SJCRH30 (cell line): ENCODE measurements at regions not wholly inside any gene's neighbourhood (a gene's known extent, or its start where the extent isn't known, plus 50 kb on each side); places are given as distances from the start of the nearest gene placed in this dataset.

ENCODE experiments used
- DNase-seq, 2 experiments: peaks; one replicate each; pipeline ENCODE4 v3.0.0-alpha.2; 2015 to 2020
- H3K27ac ChIP-seq: fragments of 250-450 bp; sonication (Bioruptor Pico); 2 replicates; pipeline ENCODE4 v1.5.1; 2020; ENCODE audit warnings: mild to moderate bottlenecking, moderate library complexity
- H3K27me3 ChIP-seq: fragments of 250-450 bp; sonication (Bioruptor Pico); 2 replicates; pipeline ENCODE4 v1.5.1; 2020; ENCODE audit warnings: mild to moderate bottlenecking, moderate library complexity
- H3K36me3 ChIP-seq: fragments of 250-450 bp; sonication (Bioruptor Pico); 2 replicates; pipeline ENCODE4 v1.5.1; 2020; ENCODE audit warnings: mild to moderate bottlenecking, moderate library complexity
- H3K4me1 ChIP-seq: fragments of 250-450 bp; sonication (Bioruptor Pico); 2 replicates; pipeline ENCODE4 v1.5.1; 2020; ENCODE audit warnings: mild to moderate bottlenecking, moderate library complexity
- H3K4me3 ChIP-seq: fragments of 250-450 bp; sonication (Bioruptor Pico); 2 replicates; pipeline ENCODE4 v1.5.1; 2020; ENCODE audit warnings: mild to moderate bottlenecking, moderate library complexity
- H3K9me3 ChIP-seq: fragments of 250-450 bp; sonication (Bioruptor Pico); replicated peaks from 2 replicates; pipeline ENCODE4 v1.5.1; 2020; ENCODE audit warnings: mild to moderate bottlenecking, moderate library complexity

DNA sequence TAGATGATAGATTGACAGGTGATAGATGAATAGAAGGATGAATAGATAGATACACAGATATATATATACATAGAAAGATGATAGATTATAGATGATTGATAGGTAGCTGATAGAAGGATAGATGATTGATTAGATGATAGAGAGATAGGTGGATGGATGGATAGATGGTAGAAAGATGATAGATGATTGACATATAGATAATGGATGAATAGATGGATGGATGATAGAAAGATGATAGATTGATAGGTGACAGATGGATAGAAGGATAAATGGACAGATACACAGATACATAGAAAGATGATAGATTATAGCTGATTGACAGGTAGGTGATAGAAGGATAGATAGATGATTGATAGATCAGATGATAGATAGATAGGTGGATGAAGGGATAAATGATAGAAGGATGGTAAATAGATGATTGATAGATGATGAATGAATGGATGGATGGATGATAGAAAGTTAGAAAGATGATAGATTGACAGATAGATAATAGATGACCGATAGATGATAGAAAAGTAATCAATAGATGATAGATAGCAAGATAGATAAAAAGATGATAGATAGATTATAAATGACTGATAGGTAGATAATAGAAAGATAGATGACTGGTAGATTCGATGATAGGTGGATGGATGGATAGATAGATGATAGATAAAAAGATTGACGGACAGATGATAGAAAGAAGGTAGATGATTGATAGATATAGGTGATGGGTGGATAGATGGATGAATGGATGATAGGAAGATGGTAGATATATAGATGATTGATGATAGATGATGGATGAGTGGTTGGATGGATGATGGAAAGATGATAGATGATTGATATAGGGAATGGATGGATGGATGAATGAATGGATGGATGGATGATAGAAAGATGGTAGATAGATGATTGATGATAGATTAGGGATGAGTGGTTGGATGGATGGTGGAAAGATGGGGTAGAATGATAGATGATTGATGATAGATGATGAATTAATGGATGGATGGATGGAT is 80.4 kb downstream of the MICALL2 start:
- H3K4me3 ChIP-seq, result no peak overlapping the region
- no peaks in the 10 kb centered on the region for H3K27me3 ChIP-seq
- no peaks in the 10 kb centered on the region for H3K36me3 ChIP-seq
- DNase-seq, result no peak
- no peak overlapping the region for H3K27ac ChIP-seq
- no peaks in the 10 kb centered on the region for H3K9me3 ChIP-seq
- H3K4me1 ChIP-seq, result no peaks in the 10 kb centered on the region

DNA sequence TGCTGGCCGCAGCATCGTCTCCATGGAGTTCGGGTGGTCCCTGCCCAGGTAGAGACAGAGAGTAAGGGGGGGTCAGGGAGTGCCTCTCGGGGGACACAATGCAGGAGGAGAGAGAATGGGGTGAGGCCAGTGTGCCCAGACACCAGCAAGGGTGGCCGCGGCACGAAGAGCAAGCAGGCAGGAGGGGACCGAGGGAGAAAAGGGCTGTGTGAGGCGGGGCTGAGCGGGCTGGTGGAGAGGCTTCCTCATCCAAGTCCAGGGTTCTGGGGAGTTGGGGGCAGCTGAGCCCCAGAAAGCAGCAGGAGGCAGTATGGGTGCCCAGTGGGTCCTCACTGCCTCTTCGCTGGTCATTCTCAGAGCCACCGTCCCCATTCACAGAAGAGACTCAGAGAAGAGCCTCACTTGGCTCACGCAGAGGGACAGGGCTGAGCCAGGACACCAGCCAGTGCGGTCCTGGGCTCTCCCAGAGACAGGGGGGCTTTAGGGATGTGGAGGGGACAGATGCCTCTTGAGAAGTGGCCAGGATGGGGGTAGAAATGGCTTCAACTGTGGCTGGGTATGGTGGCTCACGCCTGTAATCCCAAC is 78.9 kb downstream of the MICALL2 start:
- no peaks in the 10 kb centered on the region for H3K9me3 ChIP-seq
- H3K27me3 ChIP-seq, result no peaks in the 10 kb centered on the region
- no peaks in the 10 kb centered on the region for H3K4me1 ChIP-seq
- no peaks in the 10 kb centered on the region for H3K36me3 ChIP-seq
- no peak for DNase-seq
- no peak overlapping the region for H3K27ac ChIP-seq
- no peak overlapping the region for H3K4me3 ChIP-seq

DNA sequence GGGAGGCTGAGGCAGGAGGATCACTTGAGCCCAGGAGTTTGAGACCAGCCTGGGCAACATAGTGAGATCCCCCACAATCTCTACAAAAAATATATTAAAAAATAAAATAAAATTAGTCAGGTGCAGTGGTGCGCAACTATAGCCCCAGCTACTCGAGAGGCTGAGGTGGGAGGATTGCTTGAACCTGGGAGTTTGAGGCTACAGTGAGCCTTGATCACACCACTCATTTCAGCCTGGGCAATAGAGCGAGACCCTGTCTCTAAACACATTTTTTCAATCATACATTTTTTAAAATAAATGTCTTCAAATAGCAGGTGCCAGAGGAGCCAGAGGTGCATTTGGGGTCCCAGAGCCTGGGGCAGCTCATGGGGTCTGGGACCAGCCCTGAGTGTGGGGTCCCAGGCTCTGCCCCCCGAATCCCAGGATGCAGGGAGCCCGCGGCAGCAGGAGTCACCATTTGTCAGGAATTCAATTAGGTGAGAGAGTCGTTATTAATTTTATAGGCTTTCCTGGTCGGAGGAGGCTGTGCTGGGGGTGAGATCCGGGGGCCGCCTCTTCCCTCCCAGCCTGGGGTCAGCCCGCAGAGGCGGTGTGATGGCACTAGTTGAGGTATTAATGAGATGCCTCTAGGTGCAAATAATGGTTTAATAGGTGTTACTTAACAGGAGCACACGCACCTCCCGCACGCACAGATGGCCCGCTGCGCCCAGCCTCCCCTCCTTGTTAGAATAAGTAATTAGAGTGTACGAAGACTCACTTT is 78.3 kb downstream of the MICALL2 start:
- no peaks in the 10 kb centered on the region; the same call in 1 of the 2 replicates for H3K27me3 ChIP-seq
- DNase-seq, result no peak
- H3K27ac ChIP-seq, result no peak overlapping the region
- no peaks in the 10 kb centered on the region for H3K9me3 ChIP-seq
- no peaks in the 10 kb centered on the region for H3K4me1 ChIP-seq
- no peaks in the 10 kb centered on the region for H3K36me3 ChIP-seq
- no peak overlapping the region for H3K4me3 ChIP-seq

DNA sequence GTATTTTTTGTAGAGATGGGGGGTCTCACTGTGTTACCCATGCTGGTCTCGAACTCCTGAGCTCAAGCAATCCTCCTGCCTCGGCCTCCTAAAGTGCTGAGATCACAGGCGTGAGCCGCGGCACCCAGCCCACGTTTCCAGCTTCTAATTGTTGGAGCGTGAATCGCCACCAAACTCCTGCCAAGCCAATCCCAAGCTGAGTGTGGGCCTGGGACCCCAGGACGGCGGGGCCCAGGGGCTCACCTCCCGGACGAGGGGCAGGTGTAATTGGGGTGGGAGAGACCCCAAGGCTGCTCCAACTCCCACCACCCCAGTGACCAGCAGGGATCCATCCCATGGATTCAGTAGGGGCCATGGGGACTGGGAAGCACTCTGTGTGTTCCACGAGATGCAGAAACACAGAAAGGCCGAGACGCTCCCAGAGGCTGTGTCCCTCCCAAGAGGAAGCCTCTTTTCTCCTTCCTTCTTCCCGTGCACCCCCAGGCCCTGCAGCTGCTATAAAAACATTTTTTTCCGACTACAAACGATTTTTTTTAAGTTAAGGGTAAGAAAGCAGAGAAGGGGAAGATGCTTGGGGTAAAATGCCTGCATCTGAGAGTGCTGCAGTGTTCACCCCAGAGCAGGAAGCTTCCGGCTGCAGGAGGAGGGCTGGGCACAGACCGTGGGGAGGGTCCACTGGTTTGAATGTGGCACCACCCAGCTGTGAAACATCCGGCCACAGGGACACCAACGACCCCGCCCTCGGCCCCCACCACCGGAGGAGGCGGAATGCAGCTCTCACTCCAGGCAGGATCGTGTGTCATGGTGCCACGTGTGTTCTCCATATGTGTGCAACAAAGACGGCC is 76.5 kb downstream of the MICALL2 start:
- no peak overlapping the region for H3K27ac ChIP-seq
- H3K36me3 ChIP-seq, result no peaks in the 10 kb centered on the region
- no peak overlapping the region for H3K4me3 ChIP-seq
- DNase-seq, result no peak
- peaks cover 8% of the 10 kb centered on the region; the same call in 1 of the 2 replicates for H3K27me3 ChIP-seq
- H3K9me3 ChIP-seq, result no peaks in the 10 kb centered on the region
- H3K4me1 ChIP-seq, result no peaks in the 10 kb centered on the region

DNA sequence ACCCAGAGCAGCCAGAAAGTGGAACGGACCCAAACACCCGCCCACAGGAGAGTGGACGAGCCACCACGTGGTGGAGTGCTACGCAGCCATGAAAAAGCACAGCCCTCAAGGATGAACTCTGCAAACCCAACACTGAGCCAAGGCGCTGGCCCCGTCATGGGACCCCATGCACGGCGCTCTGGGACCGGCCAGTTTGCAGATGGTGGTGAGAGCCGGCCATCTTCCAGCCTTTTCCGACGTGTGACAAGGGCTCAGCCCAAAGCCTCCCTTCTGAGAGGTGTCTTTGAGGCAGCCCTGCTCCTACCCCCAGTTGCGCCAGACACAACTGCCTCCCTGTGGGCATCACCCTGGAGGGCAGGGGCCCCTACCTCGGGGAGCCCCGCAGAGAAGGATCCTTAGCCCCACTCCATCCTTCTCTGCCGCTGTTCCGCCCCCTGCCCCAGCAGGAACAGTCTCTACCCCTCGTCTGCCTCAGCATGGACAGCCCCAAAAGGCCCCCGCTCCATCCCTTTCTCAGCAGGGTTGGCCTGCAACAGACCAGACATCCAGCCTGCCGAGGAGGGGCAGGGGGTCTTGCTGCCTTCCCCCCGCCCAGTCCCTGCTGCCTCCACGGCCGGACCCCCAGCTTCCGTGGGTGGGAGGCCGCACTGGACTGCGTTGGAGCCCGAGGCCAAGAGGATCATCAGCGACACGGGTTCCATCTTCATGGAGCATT is 75.7 kb downstream of the MICALL2 start:
- Histone ChIP-seq H3K9me3 (no peaks in the 10 kb centered on the region), H3K4me1 (no peaks in the 10 kb centered on the region), H3K27ac (no peak overlapping the region), H3K36me3 (no peaks in the 10 kb centered on the region), H3K27me3 (peaks cover 9% of the 10 kb centered on the region; the same call in 1 of the 2 replicates), H3K4me3 (no peak overlapping the region)
- DNase-seq, result no peak

DNA sequence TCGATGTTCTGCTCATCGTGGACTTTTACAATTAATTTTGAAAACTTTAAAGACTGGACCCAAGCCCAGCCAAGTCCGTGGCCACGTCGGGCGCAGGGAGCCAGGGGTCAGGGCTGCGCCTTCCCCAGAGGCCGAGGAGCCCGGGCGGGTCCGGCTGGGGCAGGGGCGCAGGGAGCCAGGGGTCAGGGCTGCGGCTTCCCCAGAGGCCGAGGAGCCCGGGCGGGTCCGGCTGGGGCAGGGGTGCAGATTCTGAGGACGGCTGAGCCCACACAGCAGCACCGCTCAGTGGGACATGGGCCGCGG is 75.2 kb downstream of the MICALL2 start:
- Histone ChIP-seq H3K36me3 (no peaks in the 10 kb centered on the region), H3K4me1 (no peaks in the 10 kb centered on the region), H3K9me3 (no peaks in the 10 kb centered on the region), H3K27ac (no peak overlapping the region), H3K4me3 (no peak overlapping the region), H3K27me3 (peaks cover 11% of the 10 kb centered on the region; the same call in 1 of the 2 replicates)
- DNase-seq, result no peak
